ENCODE measurements at regions not wholly inside any gene's neighbourhood (a gene's known extent, or its start where the extent isn't known, plus 50 kb on each side); places are given as distances from the start of the nearest gene placed in this dataset.

GRCh38 chr7:85587785-85588184 lies 400.9 kb upstream of the SEMA3D start:
- H2BK15ac ChIP-seq (ENCODE audit: low read length): no peak overlapping the region
- H3K18ac ChIP-seq (ENCODE audit: extremely low read depth, low read length): no peak overlapping the region
- no peaks in the 10 kb centered on the region for H3K23me2 ChIP-seq (ENCODE audit: low read depth, low read length)
- no peak overlapping the region for H4K5ac ChIP-seq (ENCODE audit: insufficient read length, low read depth, low read length)
- no peak overlapping the region for H3K4me2 ChIP-seq (ENCODE audit: insufficient read depth in 1 of 2, low read depth in 2 of 2, low read length in 2 of 2)
- no peak overlapping the region for H4K8ac ChIP-seq (ENCODE audit: extremely low read depth, insufficient read depth, low read length)
- H2BK120ac ChIP-seq (replicated peaks; ENCODE audit: low read depth, low read length): no peak overlapping the region
- H4K91ac ChIP-seq (replicated peaks; ENCODE audit: insufficient read length, low read length): no peak overlapping the region
- H3K14ac ChIP-seq (ENCODE audit: insufficient read length): no peak overlapping the region
- H3K23ac ChIP-seq (ENCODE audit: insufficient read length): no peak overlapping the region
- no peak overlapping the region for H2BK5ac ChIP-seq (ENCODE audit: low read depth, low read length)
- no peak overlapping the region for H2BK12ac ChIP-seq (ENCODE audit: low read depth, low read length)
- H3K9ac ChIP-seq (replicated peaks in 1 of 4; ENCODE audit: extremely low read depth in 1 of 4, low read depth in 3 of 4, low read length in 3 of 4): no peak overlapping the region
- H3K79me2 ChIP-seq (ENCODE audit: control insufficient read depth in 1 of 2, insufficient read depth in 2 of 2, low read length in 2 of 2): no peaks in the 10 kb centered on the region
- no peaks in the 10 kb centered on the region for H3K9me3 ChIP-seq (ENCODE audit: insufficient read depth in 2 of 2, low read depth in 1 of 2, low read length in 1 of 2)
- ChIA-PET POLR2A (ENCODE audit: partially characterized antibody) (no interaction called here), CTCF (ENCODE audit: partially characterized antibody) (interaction anchor here (0.5 kb wide), 1 partner anchor 538 kb away, joined by 4 read pairs; no protein-coding TSS in a partner anchor)
- TF ChIP-seq SP2 (IDR thresholded peaks at IDR 0.05; ENCODE audit: low read length) (no peak), CBX8 (IDR thresholded peaks at IDR 0.05; ENCODE audit: borderline replicate concordance, low read depth, low read length) (no peak), BACH1 (IDR thresholded peaks at IDR 0.05; ENCODE audit: low read length) (no peak), MAFK (IDR thresholded peaks at IDR 0.05; ENCODE audit: low read depth, low read length) (no peak), SUZ12 (IDR thresholded peaks at IDR 0.05; ENCODE audit: low read length) (no peak), RXRA (IDR thresholded peaks at IDR 0.05; ENCODE audit: insufficient read depth, low read depth, low read length) (no peak), NRF1 (IDR thresholded peaks at IDR 0.05; ENCODE audit: low read depth, low read length) (no peak)
- no peaks in the 10 kb centered on the region for H3K4me1 ChIP-seq (replicated peaks in 1 of 4; ENCODE audit: control insufficient read depth in 3 of 4, insufficient read depth in 4 of 4, low read length in 3 of 4)
- no peak overlapping the region for H2BK20ac ChIP-seq (ENCODE audit: low read length)
- H3K4ac ChIP-seq (replicated peaks; ENCODE audit: insufficient read length, low read depth, low read length): no peak overlapping the region
- no peak overlapping the region for H3K27ac ChIP-seq (ENCODE audit: low read depth, low read length)
- H3K79me1 ChIP-seq (ENCODE audit: low read depth, low read length): no peaks in the 10 kb centered on the region
- H3K36me3 ChIP-seq (ENCODE audit: control insufficient read depth in 2 of 4, insufficient read depth in 4 of 4, low read length in 3 of 4): no peaks in the 10 kb centered on the region
- H3K27me3 ChIP-seq (replicated peaks in 1 of 4; ENCODE audit: control insufficient read depth in 3 of 4, extremely low read depth in 1 of 4, insufficient read depth in 3 of 4, low read length in 3 of 4): no peaks in the 10 kb centered on the region
- H3K56ac ChIP-seq (replicated peaks; ENCODE audit: insufficient read length, low read depth, low read length): no peak overlapping the region
- DNase-seq (ENCODE audit: low read depth in 1 of 2, low spot score in 2 of 2) (no peak), FAIRE-seq (no peak)
- H2AFZ ChIP-seq (ENCODE audit: low read length): no peak overlapping the region
- no peaks in the 10 kb centered on the region for H4K20me1 ChIP-seq (replicated peaks in 1 of 2; ENCODE audit: control insufficient read depth in 1 of 2, insufficient read depth in 2 of 2, low read length in 2 of 2)
- no peak overlapping the region for H2AK5ac ChIP-seq (ENCODE audit: low read depth, low read length)
- no peak overlapping the region for H3K4me3 ChIP-seq (ENCODE audit: extremely low read depth in 1 of 4, insufficient read depth in 2 of 4, low read depth in 3 of 4, low read length in 4 of 4)

Data from H1 (cell line).